CD4-positive, alpha-beta T cell treated with Interferon alpha-2 for 1 hour (primary cell): ENCODE measurements at regions not wholly inside any gene's neighbourhood (a gene's known extent, or its start where the extent isn't known, plus 50 kb on each side); places are given as distances from the start of the nearest gene placed in this dataset.

Source experiments
- DNase-seq, 2 donors: peaks; one replicate each; pipeline ENCODE4 v3.0.0-alpha.2; 2020 to 2022

DNA sequence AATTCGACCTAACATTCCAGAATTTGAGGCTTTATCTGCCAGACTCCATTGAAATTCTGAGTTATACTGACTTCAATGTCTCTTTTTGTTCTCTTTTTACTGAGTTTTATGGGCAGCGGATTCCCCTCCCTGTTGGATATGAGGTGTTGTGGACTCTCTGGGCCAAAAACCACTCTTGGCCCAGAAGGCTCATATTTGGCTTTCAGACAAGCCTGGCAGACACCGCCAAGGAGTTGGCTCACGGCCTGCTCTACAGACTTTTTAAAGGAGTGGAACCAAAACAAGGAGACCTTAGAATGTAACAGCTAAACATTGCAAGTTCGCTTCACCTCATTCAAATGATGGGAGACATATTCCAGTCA, 206.4 kb upstream of the NCKAP5 start:
- DNase-seq: no peak

GRCh38 chr2:133776936-133777573, 208.8 kb upstream of the NCKAP5 start:
- no peak for DNase-seq

DNA sequence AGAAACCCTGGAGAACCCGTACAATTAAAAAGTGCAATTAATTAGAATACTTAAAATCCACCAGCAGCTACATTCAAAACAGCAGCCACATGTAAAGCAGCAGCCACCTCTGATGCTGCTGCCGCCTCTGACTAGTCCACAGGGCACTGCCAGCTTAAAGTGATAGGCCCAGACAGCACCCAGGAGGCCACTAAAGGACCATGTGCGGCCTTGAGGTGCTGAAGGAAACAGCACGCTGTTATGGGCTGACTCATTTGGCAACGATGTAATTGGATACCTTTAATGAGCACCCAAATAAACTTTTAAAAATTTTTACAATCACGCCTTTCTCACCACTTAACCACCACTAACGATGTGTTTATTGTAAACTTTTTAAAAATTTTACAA, 209.3 kb upstream of the NCKAP5 start:
- DNase-seq: no peak

GRCh38 chr2:133780099-133780996, 212.1 kb upstream of the NCKAP5 start:
- peak in 1 of 2 donors; percentile 21 for DNase-seq

GRCh38 chr2:133780997-133781513, 212.8 kb upstream of the NCKAP5 start:
- no peak for DNase-seq

- no peak for DNase-seq
Observed at GRCh38 chr2:133787207-133787606, 218.9 kb upstream of the NCKAP5 start.

- DNase-seq: no peak
Observed at GRCh38 chr2:133787651-133788050, 219.4 kb upstream of the NCKAP5 start.

- no peak for DNase-seq
Observed at GRCh38 chr2:133788386-133788785, 220.1 kb upstream of the NCKAP5 start.

- no peak for DNase-seq
Observed at GRCh38 chr2:133789743-133790142, 221.5 kb upstream of the NCKAP5 start.

- no peak for DNase-seq
Observed at GRCh38 chr2:133790711-133791110, 222.4 kb upstream of the NCKAP5 start.

GRCh38 chr2:133791191-133791590, 222.9 kb upstream of the NCKAP5 start:
- no peak for DNase-seq

GRCh38 chr2:133792223-133792622, 224.0 kb upstream of the NCKAP5 start:
- no peak for DNase-seq

GRCh38 chr2:133794114-133794513, 225.9 kb upstream of the NCKAP5 start:
- DNase-seq: no peak

- DNase-seq: no peak
Observed at GRCh38 chr2:133801946-133802345, 233.7 kb upstream of the NCKAP5 start.

- no peak for DNase-seq
Observed at GRCh38 chr2:133802409-133803039, 234.3 kb upstream of the NCKAP5 start.

DNA sequence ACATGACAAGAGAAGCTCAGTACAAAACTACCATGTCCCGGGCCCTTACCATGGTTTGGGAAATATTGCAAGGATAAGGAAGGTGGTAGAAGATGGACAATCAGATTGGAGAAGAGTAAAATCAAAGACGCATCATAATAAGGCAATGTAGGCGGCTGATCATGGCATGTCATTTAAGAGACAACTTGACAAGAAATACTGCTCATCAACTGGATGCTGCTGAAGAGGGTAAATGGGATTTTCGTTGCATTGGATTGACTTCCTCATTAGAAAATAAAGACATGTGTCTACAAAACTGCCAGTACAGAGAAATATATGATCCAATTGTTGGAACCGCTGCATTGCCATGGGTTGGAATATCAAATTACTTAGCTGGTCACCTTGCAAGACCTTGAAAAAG, 238.3 kb upstream of the NCKAP5 start:
- no peak for DNase-seq

DNA sequence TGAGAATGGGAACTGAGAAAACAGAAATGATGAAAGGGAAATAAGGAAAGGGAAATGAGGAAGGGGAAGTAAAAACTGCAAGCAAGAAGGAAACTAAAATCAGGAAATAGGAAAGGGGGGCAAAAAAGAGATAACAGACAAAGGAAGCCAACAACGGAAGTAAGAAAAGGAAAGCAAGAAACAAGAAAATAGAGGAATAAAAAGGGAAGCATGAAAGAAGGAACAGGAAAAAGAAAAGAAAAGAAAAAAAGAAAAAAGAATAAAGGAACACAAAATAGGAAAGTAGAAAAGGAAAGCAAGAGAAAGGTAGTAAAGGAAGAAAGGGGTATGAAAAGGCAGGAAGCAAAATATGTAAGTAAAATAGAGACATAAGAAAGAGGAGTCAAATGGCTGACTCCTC, 241.2 kb upstream of the NCKAP5 start:
- no peak for DNase-seq

DNA sequence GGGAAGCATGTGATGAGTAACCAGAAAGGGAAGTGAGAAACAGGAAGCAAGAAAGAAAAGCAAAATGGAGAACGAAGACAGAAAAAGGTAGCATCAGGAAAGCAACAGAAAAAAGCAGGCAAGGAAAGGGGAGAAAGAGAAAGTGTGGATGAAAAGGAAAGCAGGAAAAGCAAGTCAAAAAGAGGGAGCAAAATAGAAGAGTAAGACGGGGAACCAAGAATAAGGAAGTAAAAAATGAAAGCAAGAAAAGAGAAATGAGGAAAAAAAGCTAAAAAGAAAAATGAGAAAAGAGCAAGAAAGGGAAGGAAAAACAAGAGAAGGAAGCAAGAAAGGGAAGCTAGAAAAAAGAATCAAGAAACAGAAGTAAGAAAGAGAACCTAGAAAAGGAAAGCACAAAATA, 242.3 kb upstream of the NCKAP5 start:
- no peak for DNase-seq

GRCh38 chr2:133811409-133812125, 243.3 kb upstream of the NCKAP5 start:
- no peak for DNase-seq

- no peak for DNase-seq
Observed at GRCh38 chr2:133812826-133813617, 244.8 kb upstream of the NCKAP5 start.

DNA sequence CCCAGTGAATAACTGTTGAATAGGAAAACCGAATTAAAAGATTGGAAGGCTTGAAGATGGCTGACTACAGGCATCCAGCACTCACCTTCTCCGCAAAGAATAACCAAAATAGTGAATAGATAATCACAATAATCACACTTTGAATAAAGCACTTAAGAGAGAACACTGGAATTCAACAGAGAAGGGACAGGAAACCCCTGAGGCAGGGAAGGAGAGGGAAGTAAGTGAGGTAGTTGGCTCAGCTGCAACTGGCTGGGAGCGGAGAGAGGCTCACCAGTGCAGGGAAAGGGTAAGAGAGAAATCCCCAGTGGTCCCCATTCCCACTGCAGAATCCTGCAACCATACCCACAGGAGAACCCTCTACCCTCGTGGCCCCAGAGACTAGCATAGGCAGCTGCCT, 246.6 kb upstream of the NCKAP5 start:
- DNase-seq: no peak

GRCh38 chr2:133816037-133816436, 247.8 kb upstream of the NCKAP5 start:
- no peak for DNase-seq
